SK-N-SH (cell line): ENCODE measurements at regions not wholly inside any gene's neighbourhood (a gene's known extent, or its start where the extent isn't known, plus 50 kb on each side); places are given as distances from the start of the nearest gene placed in this dataset.

Experiments used
- CTCF ChIA-PET: fragments of 300-600, 350-600 bp; formaldehyde crosslinking; extraction: SDS; loops from one replicate; lab custom pipeline; 2021; lab: Yijun Ruan, JAX
- POLR2A ChIA-PET: fragments of 350-600 bp; sonication (Branson Sonifier 250); formaldehyde crosslinking; extraction: SDS; loops from one replicate; lab custom pipeline; 2020; ENCODE audit warnings: antibody characterized with exemption, inconsistent platforms; lab: Yijun Ruan, JAX
- DNase-seq: peaks from one replicate; pipeline ENCODE4 v3.0.0; 2012
- H2AFZ ChIP-seq: fragments of 200-600 bp; sonication (generic); 2 replicates; pipeline ENCODE4 v1.8.1; 2016; ENCODE audit warnings: antibody characterized with exemption, mild to moderate bottlenecking, low read depth
- H3F3A ChIP-seq: fragments of 200-600 bp; sonication (generic); replicated peaks from 2 replicates; pipeline ENCODE3; 2016; ENCODE audit warnings: antibody characterized with exemption, mild to moderate bottlenecking; ENCODE audit not compliant: insufficient read depth
- H3K27ac ChIP-seq, 2 experiments: fragments of 200-500 bp in 1 of 2; fragments of 200-600 bp in 1 of 2; sonication (Bioruptor generic) in 1 of 2; sonication (generic), shearing (Covaris generic) in 1 of 2; 2 replicates each; pipeline versions ENCODE4 v1.5.1 to v1.6.1; 2014 to 2016; ENCODE audit warnings: low read depth in 2 of 2, inconsistent platforms in 1 of 2, low read length in 1 of 2, mild to moderate bottlenecking in 1 of 2, mixed read lengths in 1 of 2
- H3K27me3 ChIP-seq: fragments of 200-600 bp; sonication (generic), shearing (Covaris generic); 2 replicates; pipeline ENCODE4 v1.6.1; 2016; ENCODE audit warnings: mixed run types; ENCODE audit not compliant: insufficient read depth
- H3K36me3 ChIP-seq, 2 experiments: fragments of 200-500 bp in 1 of 2; fragments of 200-600 bp in 1 of 2; sonication (Bioruptor generic) in 1 of 2; sonication (generic) in 1 of 2; replicated peaks in 1 of 2; 2 replicates each; pipeline versions ENCODE3 to v1.5.1; 2014 to 2016; ENCODE audit warnings: low read length in 1 of 2, mild to moderate bottlenecking in 1 of 2; ENCODE audit not compliant: insufficient read depth in 2 of 2, control insufficient read depth in 1 of 2
- H3K4me1 ChIP-seq, 2 experiments: fragments of 200-500 bp in 1 of 2; fragments of 200-600 bp in 1 of 2; sonication (Bioruptor generic) in 1 of 2; sonication (generic), shearing (Covaris generic) in 1 of 2; 2 replicates each; pipeline versions ENCODE4 v1.5.1 to v1.6.1; 2014 to 2016; ENCODE audit warnings: low read depth in 1 of 2, low read length in 1 of 2, mixed run types in 1 of 2; ENCODE audit not compliant: insufficient read depth in 2 of 2, control insufficient read depth in 1 of 2
- H3K4me2 ChIP-seq: fragments of 200-600 bp; sonication (generic), shearing (Covaris generic); 2 replicates; pipeline ENCODE4 v1.6.1; 2017; ENCODE audit warnings: mixed run types
- H3K4me3 ChIP-seq, 2 experiments: fragments of 200-500 bp in 1 of 2; fragments of 200-600 bp in 1 of 2; sonication (Bioruptor generic) in 1 of 2; sonication (generic), shearing (Covaris generic) in 1 of 2; 2 replicates each; pipeline versions ENCODE4 v1.5.1 to v1.8.1; 2014 to 2016; ENCODE audit warnings: low read depth in 2 of 2, inconsistent platforms in 1 of 2, low read length in 1 of 2, mild to moderate bottlenecking in 1 of 2, mixed read lengths in 1 of 2, moderate library complexity in 1 of 2
- H3K79me2 ChIP-seq: fragments of 200-600 bp; sonication (generic); 2 replicates; pipeline ENCODE4 v1.8.1; 2017; ENCODE audit warnings: mild to moderate bottlenecking; ENCODE audit not compliant: insufficient read depth
- H3K9ac ChIP-seq: fragments of 200-600 bp; sonication (generic); 2 replicates; pipeline ENCODE4 v1.6.1; 2017; ENCODE audit warnings: mixed run types
- H3K9me2 ChIP-seq: fragments of 200-600 bp; sonication (generic); 2 replicates; pipeline ENCODE4 v1.6.1; 2017; ENCODE audit warnings: mixed run types
- H3K9me3 ChIP-seq: fragments of 200-600 bp; sonication (generic); 2 replicates; pipeline ENCODE4 v1.6.1; 2017; ENCODE audit warnings: mixed run types, mild to moderate bottlenecking, moderate library complexity
- H4K20me1 ChIP-seq: fragments of 200-600 bp; sonication (generic); 2 replicates; pipeline ENCODE4 v1.6.1; 2017; ENCODE audit warnings: mild to moderate bottlenecking, mixed run types; ENCODE audit not compliant: insufficient read depth
- FOSL2 ChIP-seq: IDR thresholded peaks from 2 replicates; pipeline ENCODE4 v1.4.0; 2012; ENCODE audit warnings: low read depth, mild to moderate bottlenecking, moderate library complexity, borderline replicate concordance
- FOXJ3 ChIP-seq: sonication (generic); formaldehyde crosslinking; IDR thresholded peaks from 2 replicates; pipeline ENCODE4 v1.5.1; 2020; ENCODE audit warnings: mild to moderate bottlenecking, missing genetic modification reagents
- RXRA ChIP-seq: IDR thresholded peaks from 2 replicates; pipeline ENCODE4 v1.4.0; 2012; ENCODE audit warnings: low read depth, mild to moderate bottlenecking, borderline replicate concordance
- SIN3A ChIP-seq: IDR thresholded peaks from 2 replicates; pipeline ENCODE4 v1.6.1; 2012; ENCODE audit warnings: low read depth, mild to moderate bottlenecking, low read length, moderate library complexity, borderline replicate concordance
- SMC3 ChIP-seq: IDR thresholded peaks from 2 replicates; pipeline ENCODE4 v1.6.1; 2012; ENCODE audit warnings: low read depth, low read length, improper control_type of control experiment
- TAF1 ChIP-seq: IDR thresholded peaks from 2 replicates; pipeline ENCODE4 v1.6.1; 2012; ENCODE audit warnings: low read depth, mild to moderate bottlenecking, low read length, moderate library complexity, borderline replicate concordance
- TCF12 ChIP-seq: IDR thresholded peaks from 2 replicates; pipeline ENCODE4 v1.4.0; 2012
- WGBS: methylation state at CpG from one replicate; pipeline ENCODE4 v1.1.6; 2017; ENCODE audit warnings: low lambda C conversion rate; 5-methylcytosine and 5-hydroxymethylcytosine counted together
- TF ChIP-seq, protein P1 (sequence below): IDR thresholded peaks from 2 replicates; pipeline ENCODE4 v1.6.1; 2012; ENCODE audit warnings: mild to moderate bottlenecking, low read depth, low read length, moderate library complexity
- TF ChIP-seq, protein P2 (sequence below): fragments of 200-600 bp; sonication (generic); IDR thresholded peaks from 2 replicates; pipeline ENCODE4 v1.6.1; 2017; ENCODE audit warnings: antibody characterized with exemption, mild to moderate bottlenecking, moderate library complexity
- TF ChIP-seq, protein P3 (sequence below): fragments of 150-350 bp; IDR thresholded peaks from 2 replicates; pipeline ENCODE4 v1.6.1; 2016; ENCODE audit warnings: mild to moderate bottlenecking, low read depth, low read length
- TF ChIP-seq, protein P4 (sequence below): IDR thresholded peaks from 2 replicates; pipeline ENCODE4 v1.4.0; 2012; ENCODE audit warnings: low read depth, borderline replicate concordance

DNA sequence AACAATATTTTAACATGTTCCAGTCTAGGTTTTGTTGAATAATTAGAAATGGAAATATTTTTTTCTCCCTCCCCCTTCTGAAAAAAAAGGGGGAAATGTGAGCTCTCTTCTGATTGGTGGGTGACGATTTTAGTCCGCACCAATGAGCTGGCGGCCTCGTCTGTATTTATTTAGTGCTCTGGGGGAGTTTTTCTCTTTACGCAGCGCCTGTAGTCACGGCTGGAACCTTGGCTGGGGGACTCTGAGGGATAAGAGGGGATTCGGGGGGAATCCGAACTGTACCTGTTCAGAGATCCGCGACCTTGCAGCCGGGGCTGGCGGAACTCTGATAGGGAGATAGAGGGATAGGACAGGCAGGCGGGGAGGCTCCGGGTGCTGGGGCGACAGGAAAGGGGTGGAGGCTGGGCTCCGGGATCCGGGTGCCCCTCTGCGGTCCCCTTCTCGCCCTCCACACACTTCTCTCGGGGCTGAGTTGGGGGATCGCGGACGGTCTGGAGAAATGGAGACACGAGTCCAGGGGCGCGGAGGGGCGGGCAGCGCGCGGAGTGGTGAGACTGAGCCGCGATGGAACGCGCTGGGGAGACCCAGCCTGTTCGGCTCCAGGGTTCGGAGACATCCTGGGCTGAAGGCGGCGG, 99.7 kb upstream of the HSD17B12 start:
- Histone ChIP-seq H3K79me2 (no peaks in the 10 kb centered on the region), H2AFZ (no peak overlapping the region), H3K27me3 (peaks cover 81% of the 10 kb centered on the region), H3K4me1 (peaks cover 12 to 33% of the 10 kb centered on the region in 2 experiments; a peak in 3 of 4 replicates), H3K9ac (no peak overlapping the region), H3K4me3 (peak overlapping the region; percentile 31 to 37; a peak in 3 of 4 replicates), H3K4me2 (peak overlapping the region; percentile 65), H4K20me1 (peaks cover 3% of the 10 kb centered on the region; the same call in 1 of the 2 replicates), H3K9me2 (no peaks in the 10 kb centered on the region), H3K9me3 (no peaks in the 10 kb centered on the region), H3K27ac (no peak overlapping the region), H3F3A (no peaks in the 10 kb centered on the region), H3K36me3 (no peaks in the 10 kb centered on the region)
- ChIA-PET POLR2A (interaction anchor here (0.6 kb wide), 1 partner anchor 1974 kb away, joined by 4 read pairs; no protein-coding TSS in a partner anchor), CTCF (interaction anchor here (1.0 to 1.7 kb wide), 3 partner anchors 13 to 245 kb away, joined by 4 to 10 read pairs (median 6); no protein-coding TSS in a partner anchor)
- TF ChIP-seq FOXJ3 (CRISPR knock-in tag), result no peak
- TF ChIP-seq TCF12, result no peak
- TF ChIP-seq RXRA, result no peak
- TF ChIP-seq, protein P1, sequence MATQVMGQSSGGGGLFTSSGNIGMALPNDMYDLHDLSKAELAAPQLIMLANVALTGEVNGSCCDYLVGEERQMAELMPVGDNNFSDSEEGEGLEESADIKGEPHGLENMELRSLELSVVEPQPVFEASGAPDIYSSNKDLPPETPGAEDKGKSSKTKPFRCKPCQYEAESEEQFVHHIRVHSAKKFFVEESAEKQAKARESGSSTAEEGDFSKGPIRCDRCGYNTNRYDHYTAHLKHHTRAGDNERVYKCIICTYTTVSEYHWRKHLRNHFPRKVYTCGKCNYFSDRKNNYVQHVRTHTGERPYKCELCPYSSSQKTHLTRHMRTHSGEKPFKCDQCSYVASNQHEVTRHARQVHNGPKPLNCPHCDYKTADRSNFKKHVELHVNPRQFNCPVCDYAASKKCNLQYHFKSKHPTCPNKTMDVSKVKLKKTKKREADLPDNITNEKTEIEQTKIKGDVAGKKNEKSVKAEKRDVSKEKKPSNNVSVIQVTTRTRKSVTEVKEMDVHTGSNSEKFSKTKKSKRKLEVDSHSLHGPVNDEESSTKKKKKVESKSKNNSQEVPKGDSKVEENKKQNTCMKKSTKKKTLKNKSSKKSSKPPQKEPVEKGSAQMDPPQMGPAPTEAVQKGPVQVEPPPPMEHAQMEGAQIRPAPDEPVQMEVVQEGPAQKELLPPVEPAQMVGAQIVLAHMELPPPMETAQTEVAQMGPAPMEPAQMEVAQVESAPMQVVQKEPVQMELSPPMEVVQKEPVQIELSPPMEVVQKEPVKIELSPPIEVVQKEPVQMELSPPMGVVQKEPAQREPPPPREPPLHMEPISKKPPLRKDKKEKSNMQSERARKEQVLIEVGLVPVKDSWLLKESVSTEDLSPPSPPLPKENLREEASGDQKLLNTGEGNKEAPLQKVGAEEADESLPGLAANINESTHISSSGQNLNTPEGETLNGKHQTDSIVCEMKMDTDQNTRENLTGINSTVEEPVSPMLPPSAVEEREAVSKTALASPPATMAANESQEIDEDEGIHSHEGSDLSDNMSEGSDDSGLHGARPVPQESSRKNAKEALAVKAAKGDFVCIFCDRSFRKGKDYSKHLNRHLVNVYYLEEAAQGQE, result no peak
- TF ChIP-seq, protein P2, sequence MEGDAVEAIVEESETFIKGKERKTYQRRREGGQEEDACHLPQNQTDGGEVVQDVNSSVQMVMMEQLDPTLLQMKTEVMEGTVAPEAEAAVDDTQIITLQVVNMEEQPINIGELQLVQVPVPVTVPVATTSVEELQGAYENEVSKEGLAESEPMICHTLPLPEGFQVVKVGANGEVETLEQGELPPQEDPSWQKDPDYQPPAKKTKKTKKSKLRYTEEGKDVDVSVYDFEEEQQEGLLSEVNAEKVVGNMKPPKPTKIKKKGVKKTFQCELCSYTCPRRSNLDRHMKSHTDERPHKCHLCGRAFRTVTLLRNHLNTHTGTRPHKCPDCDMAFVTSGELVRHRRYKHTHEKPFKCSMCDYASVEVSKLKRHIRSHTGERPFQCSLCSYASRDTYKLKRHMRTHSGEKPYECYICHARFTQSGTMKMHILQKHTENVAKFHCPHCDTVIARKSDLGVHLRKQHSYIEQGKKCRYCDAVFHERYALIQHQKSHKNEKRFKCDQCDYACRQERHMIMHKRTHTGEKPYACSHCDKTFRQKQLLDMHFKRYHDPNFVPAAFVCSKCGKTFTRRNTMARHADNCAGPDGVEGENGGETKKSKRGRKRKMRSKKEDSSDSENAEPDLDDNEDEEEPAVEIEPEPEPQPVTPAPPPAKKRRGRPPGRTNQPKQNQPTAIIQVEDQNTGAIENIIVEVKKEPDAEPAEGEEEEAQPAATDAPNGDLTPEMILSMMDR, result no peak
- peak; percentile 67 for DNase-seq
- WGBS, result 3% methylated on average over 22 of the region's 39 CpGs

DNA sequence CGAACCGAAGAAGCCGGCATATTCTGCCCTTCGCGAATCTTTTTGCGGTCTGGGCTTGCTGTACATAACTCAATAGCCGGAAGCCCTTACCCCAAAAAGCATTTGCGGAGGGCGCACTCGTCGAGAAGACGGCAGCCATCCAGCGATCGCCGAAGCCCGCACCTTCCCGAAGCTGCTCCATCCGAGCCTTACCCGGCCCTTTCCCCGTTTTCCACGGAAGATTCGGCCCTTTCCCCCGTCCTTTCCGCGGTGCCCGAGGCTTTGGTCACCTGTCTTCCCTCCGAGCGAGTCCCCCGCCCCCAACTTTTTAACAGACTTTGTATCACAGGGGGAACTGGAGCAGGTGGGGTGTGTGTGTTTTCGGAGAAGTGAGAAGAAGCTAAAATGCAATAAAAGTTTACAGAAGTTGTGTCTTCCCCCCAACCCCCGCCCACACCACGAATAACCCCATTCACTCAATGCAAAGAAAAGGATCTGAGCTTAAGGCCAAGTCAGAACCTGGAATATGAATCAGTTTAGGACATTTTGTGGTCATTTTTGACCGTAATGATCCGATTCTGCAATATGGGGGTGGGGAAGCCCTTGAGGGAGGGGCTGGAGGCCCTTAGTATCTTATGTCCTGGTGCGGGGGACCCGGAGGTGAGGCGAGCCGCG, 99.0 kb upstream of the HSD17B12 start:
- ChIA-PET POLR2A (no interaction called here), CTCF (interaction anchor here (1.5 to 2.1 kb wide), 2 partner anchors 8 to 14 kb away, joined by 6 to 10 read pairs; no protein-coding TSS in a partner anchor)
- H3K9me2 ChIP-seq, result no peaks in the 10 kb centered on the region
- peak overlapping the region; percentile 65 for H3K4me2 ChIP-seq
- no peak overlapping the region for H2AFZ ChIP-seq
- H4K20me1 ChIP-seq, result peaks cover 3% of the 10 kb centered on the region; the same call in 1 of the 2 replicates
- no peaks in the 10 kb centered on the region for H3K79me2 ChIP-seq
- WGBS, result 3% methylated on average over 33 of the region's 39 CpGs
- no peaks in the 10 kb centered on the region for H3F3A ChIP-seq
- H3K36me3 ChIP-seq, result no peaks in the 10 kb centered on the region
- TF ChIP-seq SIN3A (no peak), FOSL2 (no peak), SMC3 (no peak), TAF1 (no peak)
- TF ChIP-seq, protein P2, result no peak
- TF ChIP-seq, protein P3, sequence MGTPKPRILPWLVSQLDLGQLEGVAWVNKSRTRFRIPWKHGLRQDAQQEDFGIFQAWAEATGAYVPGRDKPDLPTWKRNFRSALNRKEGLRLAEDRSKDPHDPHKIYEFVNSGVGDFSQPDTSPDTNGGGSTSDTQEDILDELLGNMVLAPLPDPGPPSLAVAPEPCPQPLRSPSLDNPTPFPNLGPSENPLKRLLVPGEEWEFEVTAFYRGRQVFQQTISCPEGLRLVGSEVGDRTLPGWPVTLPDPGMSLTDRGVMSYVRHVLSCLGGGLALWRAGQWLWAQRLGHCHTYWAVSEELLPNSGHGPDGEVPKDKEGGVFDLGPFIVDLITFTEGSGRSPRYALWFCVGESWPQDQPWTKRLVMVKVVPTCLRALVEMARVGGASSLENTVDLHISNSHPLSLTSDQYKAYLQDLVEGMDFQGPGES, result no peak
- TF ChIP-seq, protein P4, sequence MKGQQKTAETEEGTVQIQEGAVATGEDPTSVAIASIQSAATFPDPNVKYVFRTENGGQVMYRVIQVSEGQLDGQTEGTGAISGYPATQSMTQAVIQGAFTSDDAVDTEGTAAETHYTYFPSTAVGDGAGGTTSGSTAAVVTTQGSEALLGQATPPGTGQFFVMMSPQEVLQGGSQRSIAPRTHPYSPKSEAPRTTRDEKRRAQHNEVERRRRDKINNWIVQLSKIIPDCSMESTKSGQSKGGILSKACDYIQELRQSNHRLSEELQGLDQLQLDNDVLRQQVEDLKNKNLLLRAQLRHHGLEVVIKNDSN, result no peak
- H3K9me3 ChIP-seq, result no peaks in the 10 kb centered on the region
- H3K4me1 ChIP-seq, result peaks cover 6 to 28% of the 10 kb centered on the region in 2 experiments; a peak in 2 of 4 replicates
- peak; percentile 28 for DNase-seq
- H3K27ac ChIP-seq, result no peak overlapping the region
- H3K4me3 ChIP-seq, result peak overlapping the region in 1 of 2 experiments; percentile 37; a peak in 1 of 4 replicates
- H3K9ac ChIP-seq, result no peak overlapping the region
- H3K27me3 ChIP-seq, result peaks cover 75% of the 10 kb centered on the region
